Stomach smooth muscle (tissue), 2 donors: ENCODE measurements at regions not wholly inside any gene's neighbourhood (a gene's known extent, or its start where the extent isn't known, plus 50 kb on each side); places are given as distances from the start of the nearest gene placed in this dataset.
"Not testable (repeated sequence)": the region's sequence is repeated elsewhere in the genome, so short reads cannot be mapped to it uniquely, and the experiment has no call there.

Experiments used
- H3K27ac ChIP-seq: one replicate; pipeline ENCODE4 v1.7.0; 2013; ENCODE audit warnings: mild to moderate bottlenecking, low read length, inconsistent platforms
- H3K27me3 ChIP-seq, 2 donors: one replicate each; pipeline ENCODE4 v1.7.0; 2013; ENCODE audit warnings: low read length in 2 of 2; ENCODE audit not compliant: insufficient read depth in 2 of 2, control insufficient read depth in 1 of 2
- H3K36me3 ChIP-seq, 2 donors: one replicate each; pipeline ENCODE4 v1.7.0; 2013; ENCODE audit warnings: low read length in 2 of 2; ENCODE audit not compliant: control insufficient read depth in 2 of 2, insufficient read depth in 2 of 2
- H3K4me1 ChIP-seq: one replicate; pipeline ENCODE4 v1.7.0; 2013; ENCODE audit warnings: low read length; ENCODE audit not compliant: control insufficient read depth, insufficient read depth
- H3K4me3 ChIP-seq, 2 donors: one replicate each; pipeline ENCODE4 v1.7.0; 2013; ENCODE audit warnings: low read length in 2 of 2
- H3K9ac ChIP-seq, 2 donors: one replicate each; pipeline ENCODE4 v1.7.0; 2013; ENCODE audit warnings: low read length in 2 of 2, mild to moderate bottlenecking in 1 of 2
- H3K9me3 ChIP-seq, 2 donors: one replicate each; pipeline ENCODE4 v1.7.0; 2013; ENCODE audit warnings: low read length in 2 of 2; ENCODE audit not compliant: control insufficient read depth in 2 of 2
- donor health status: healthy.
- donor health status: Pancreatic carcinoma.

- H3K9ac ChIP-seq, H3K4me3 ChIP-seq, H3K27me3 ChIP-seq, H3K27ac ChIP-seq, H3K36me3 ChIP-seq, H3K9me3 ChIP-seq, H3K4me1 ChIP-seq: not testable (repeated sequence)
Measured at GRCh38 chr4:177193024-177193715, 116.5 kb upstream of the NEIL3 start.

GRCh38 chr4:177194906-177195305 lies 114.8 kb upstream of the NEIL3 start:
- Histone ChIP-seq H3K4me3 (peak overlapping the region in 1 of 2 donors; percentile 30), H3K36me3 (no peaks in the 10 kb centered on the region), H3K27ac (no peak overlapping the region), H3K9me3 (peaks cover 0 to 3% of the 10 kb centered on the region in 2 donors), H3K9ac (no peak overlapping the region), H3K4me1 (no peaks in the 10 kb centered on the region), H3K27me3 (no peaks in the 10 kb centered on the region)

GRCh38 chr4:177196615-177197014 lies 113.1 kb upstream of the NEIL3 start:
- H3K4me1 ChIP-seq = no peaks in the 10 kb centered on the region
- no peak overlapping the region for H3K27ac ChIP-seq

GRCh38 chr4:177201614-177202013 lies 108.1 kb upstream of the NEIL3 start:
- Histone ChIP-seq H3K9ac (no peak overlapping the region), H3K9me3 (peaks cover 2 to 3% of the 10 kb centered on the region in 2 donors), H3K27ac (no peak overlapping the region), H3K4me1 (no peaks in the 10 kb centered on the region), H3K36me3 (no peaks in the 10 kb centered on the region), H3K4me3 (no peak overlapping the region), H3K27me3 (no peaks in the 10 kb centered on the region)

More at GRCh38 chr4:177196615-177197014, 113.1 kb upstream of the NEIL3 start:
- H3K9me3 ChIP-seq = peaks cover 0 to 3% of the 10 kb centered on the region in 2 donors
- no peak overlapping the region for H3K4me3 ChIP-seq
- H3K27me3 ChIP-seq = no peaks in the 10 kb centered on the region
- no peak overlapping the region for H3K9ac ChIP-seq
- H3K36me3 ChIP-seq = no peaks in the 10 kb centered on the region

- Histone ChIP-seq H3K27ac (no peak overlapping the region), H3K9me3 (peaks cover 0 to 2% of the 10 kb centered on the region in 2 donors), H3K9ac (no peak overlapping the region), H3K4me3 (no peak overlapping the region), H3K36me3 (no peaks in the 10 kb centered on the region), H3K27me3 (no peaks in the 10 kb centered on the region), H3K4me1 (no peaks in the 10 kb centered on the region)
Measured at GRCh38 chr4:177204126-177204525, 105.5 kb upstream of the NEIL3 start.

GRCh38 chr4:177214935-177215334 lies 94.7 kb upstream of the NEIL3 start:
- Histone ChIP-seq H3K9me3 (no peaks in the 10 kb centered on the region), H3K36me3 (no peaks in the 10 kb centered on the region), H3K9ac (no peak overlapping the region), H3K4me3 (no peak overlapping the region), H3K27ac (no peak overlapping the region), H3K4me1 (no peaks in the 10 kb centered on the region), H3K27me3 (no peaks in the 10 kb centered on the region)

- Histone ChIP-seq H3K4me1 (no peaks in the 10 kb centered on the region), H3K36me3 (no peaks in the 10 kb centered on the region), H3K27ac (no peak overlapping the region), H3K4me3 (no peak overlapping the region), H3K9ac (no peak overlapping the region), H3K9me3 (no peaks in the 10 kb centered on the region), H3K27me3 (no peaks in the 10 kb centered on the region)
Measured at GRCh38 chr4:177220376-177220775, 89.3 kb upstream of the NEIL3 start.

GRCh38 chr4:177222781-177223180 lies 86.9 kb upstream of the NEIL3 start:
- Histone ChIP-seq H3K9me3 (no peaks in the 10 kb centered on the region), H3K27me3 (no peaks in the 10 kb centered on the region), H3K4me1 (no peaks in the 10 kb centered on the region), H3K27ac (no peak overlapping the region), H3K36me3 (no peaks in the 10 kb centered on the region), H3K4me3 (no peak overlapping the region), H3K9ac (no peak overlapping the region)

GRCh38 chr4:177225605-177226004 lies 84.1 kb upstream of the NEIL3 start:
- no peaks in the 10 kb centered on the region for H3K36me3 ChIP-seq
- H3K4me1 ChIP-seq = no peaks in the 10 kb centered on the region
- H3K27me3 ChIP-seq = no peaks in the 10 kb centered on the region
- H3K9me3 ChIP-seq = no peaks in the 10 kb centered on the region
- no peak overlapping the region for H3K4me3 ChIP-seq
- no peak overlapping the region for H3K27ac ChIP-seq
- no peak overlapping the region for H3K9ac ChIP-seq

GRCh38 chr4:177227636-177228035 lies 82.0 kb upstream of the NEIL3 start:
- H3K9ac ChIP-seq = no peak overlapping the region
- H3K4me3 ChIP-seq = no peak overlapping the region
- H3K4me1 ChIP-seq = no peaks in the 10 kb centered on the region
- no peaks in the 10 kb centered on the region for H3K36me3 ChIP-seq
- H3K9me3 ChIP-seq = no peaks in the 10 kb centered on the region
- no peak overlapping the region for H3K27ac ChIP-seq
- H3K27me3 ChIP-seq = no peaks in the 10 kb centered on the region

GRCh38 chr4:177228599-177228998 lies 81.1 kb upstream of the NEIL3 start:
- H3K9ac ChIP-seq = no peak overlapping the region
- H3K4me3 ChIP-seq = no peak overlapping the region

More at GRCh38 chr4:177228599-177228998, 81.1 kb upstream of the NEIL3 start:
- Histone ChIP-seq H3K4me1 (no peaks in the 10 kb centered on the region), H3K27ac (no peak overlapping the region), H3K9me3 (no peaks in the 10 kb centered on the region), H3K27me3 (no peaks in the 10 kb centered on the region), H3K36me3 (no peaks in the 10 kb centered on the region)
